Nephron progenitor cell (in vitro differentiated cells): ENCODE measurements at regions not wholly inside any gene's neighbourhood (a gene's known extent, or its start where the extent isn't known, plus 50 kb on each side); places are given as distances from the start of the nearest gene placed in this dataset.

Source experiments
- DNase-seq: peaks from one replicate; pipeline ENCODE4 v3.0.0; 2021
- H3K27ac Mint-ChIP-seq: 2 replicates; pipeline ENCODE4 v1.8.0; 2021; ENCODE audit warnings: mild to moderate bottlenecking, moderate library complexity, mixed read lengths
- H3K27me3 Mint-ChIP-seq: 2 replicates; pipeline ENCODE4 v1.8.0; 2021; ENCODE audit warnings: mild to moderate bottlenecking, low read depth, mixed read lengths; ENCODE audit not compliant: poor library complexity
- H3K36me3 Mint-ChIP-seq: 2 replicates; pipeline ENCODE4 v1.8.0; 2021; ENCODE audit warnings: low read depth, mixed read lengths
- H3K4me1 Mint-ChIP-seq: 2 replicates; pipeline ENCODE4 v1.8.0; 2021; ENCODE audit warnings: mixed read lengths
- H3K4me3 Mint-ChIP-seq: 2 replicates; pipeline ENCODE4 v1.8.0; 2021; ENCODE audit warnings: mild to moderate bottlenecking, moderate library complexity, mixed read lengths
- H3K9me3 Mint-ChIP-seq: 2 replicates; pipeline ENCODE4 v1.8.0; 2021; ENCODE audit warnings: mild to moderate bottlenecking, moderate library complexity, mixed read lengths
- CTCF ChIP-seq: fragments of 200-600 bp; sonication (generic); IDR thresholded peaks from 2 replicates; pipeline ENCODE4 v1.5.0; 2021; ENCODE audit warnings: antibody characterized with exemption

- no peak for DNase-seq
- no peak for TF ChIP-seq CTCF
- Mint-ChIP-seq H3K27ac (no peak overlapping the region), H3K9me3 (peaks cover 19% of the 10 kb centered on the region), H3K4me1 (peaks cover 23% of the 10 kb centered on the region), H3K36me3 (no peaks in the 10 kb centered on the region), H3K27me3 (no peaks in the 10 kb centered on the region), H3K4me3 (no peak overlapping the region)
Measured at GRCh38 chr7:88358526-88358838, 51.8 kb upstream of the STEAP4 start.

- peaks cover 17% of the 10 kb centered on the region for H3K4me1 Mint-ChIP-seq
- no peak overlapping the region for H3K4me3 Mint-ChIP-seq
- peaks cover 2% of the 10 kb centered on the region for H3K27me3 Mint-ChIP-seq
- H3K9me3 Mint-ChIP-seq = peaks cover 19% of the 10 kb centered on the region
- no peak for DNase-seq
- no peak for TF ChIP-seq CTCF
- H3K36me3 Mint-ChIP-seq = no peaks in the 10 kb centered on the region
- no peak overlapping the region for H3K27ac Mint-ChIP-seq
Measured at GRCh38 chr7:88357781-88358525, 51.3 kb upstream of the STEAP4 start.

GRCh38 chr7:88357294-88357693, 50.6 kb upstream of the STEAP4 start:
- Mint-ChIP-seq H3K4me1 (peaks cover 13% of the 10 kb centered on the region), H3K27me3 (peaks cover 4% of the 10 kb centered on the region)
- DNase-seq = no peak

More at GRCh38 chr7:88357294-88357693, 50.6 kb upstream of the STEAP4 start:
- H3K4me3 Mint-ChIP-seq = no peak overlapping the region
- no peak for TF ChIP-seq CTCF
- H3K9me3 Mint-ChIP-seq = peaks cover 19% of the 10 kb centered on the region
- no peaks in the 10 kb centered on the region for H3K36me3 Mint-ChIP-seq
- no peak overlapping the region for H3K27ac Mint-ChIP-seq
